D721Med (cell line): ENCODE measurements at regions not wholly inside any gene's neighbourhood (a gene's known extent, or its start where the extent isn't known, plus 50 kb on each side); places are given as distances from the start of the nearest gene placed in this dataset.

Source experiments
- DNase-seq: peaks from one replicate; pipeline ENCODE4 v3.0.0; 2011; ENCODE audit warnings: low spot score; ENCODE audit not compliant: insufficient read length
- FAIRE-seq: peaks from 2 replicates; lab custom pipeline; 2011; peaks lifted over from hg19 to GRCh38; lab: Jason Lieb, UNC
- CTCF ChIP-seq: IDR thresholded peaks from 2 replicates; pipeline ENCODE4 v1.5.1; 2012; ENCODE audit warnings: mild to moderate bottlenecking, control low read depth; ENCODE audit not compliant: insufficient read depth; ENCODE audit errors: missing control alignments

GRCh38 chr4:100679926-100680325 is 162.1 kb upstream of the EMCN start:
- no peak for TF ChIP-seq CTCF
- DNase-seq (no peak), FAIRE-seq (no peak)

- no peak for TF ChIP-seq CTCF
- DNase-seq (no peak), FAIRE-seq (no peak)
These were observed 157.2 kb upstream of the EMCN start for GRCh38 chr4:100674976-100675375.

GRCh38 chr4:100657187-100657586 is 139.4 kb upstream of the EMCN start:
- FAIRE-seq (no peak), DNase-seq (no peak)
- TF ChIP-seq CTCF: no peak

- FAIRE-seq (no peak), DNase-seq (no peak)
- TF ChIP-seq CTCF: no peak
These were observed 133.8 kb upstream of the EMCN start for GRCh38 chr4:100651499-100652175.

- TF ChIP-seq CTCF: no peak
- DNase-seq (no peak), FAIRE-seq (no peak)
These were observed 131.6 kb upstream of the EMCN start for GRCh38 chr4:100649417-100649816.

GRCh38 chr4:100644150-100644549 is 126.3 kb upstream of the EMCN start:
- FAIRE-seq: no peak
- DNase-seq: no peak
- no peak for TF ChIP-seq CTCF

GRCh38 chr4:100641336-100641735 is 123.5 kb upstream of the EMCN start:
- no peak for TF ChIP-seq CTCF
- FAIRE-seq (peak; percentile 69), DNase-seq (no peak)
